ENCODE measurements at regions not wholly inside any gene's neighbourhood (a gene's known extent, or its start where the extent isn't known, plus 50 kb on each side); places are given as distances from the start of the nearest gene placed in this dataset.

GRCh38 chr7:126223729-126224128, 1029.0 kb downstream of the GRM8 start:
- Mint-ChIP-seq H3K9me3 (peaks cover 15% of the 10 kb centered on the region), H3K36me3 (ENCODE audit: low read depth) (peaks cover 3% of the 10 kb centered on the region; the same call in 1 of the 3 replicates), H3K4me3 (no peak overlapping the region), H3K4me1 (no peaks in the 10 kb centered on the region), H3K27ac (no peak overlapping the region), H3K27me3 (ENCODE audit: insufficient read depth, low read depth, poor library complexity) (peaks cover 2% of the 10 kb centered on the region)
- Histone ChIP-seq H3K4me1 (ENCODE audit: insufficient read depth) (peaks cover 7% of the 10 kb centered on the region; the same call in 1 of the 2 replicates), H2AFZ (no peak overlapping the region), H3K27me3 (ENCODE audit: insufficient read depth) (no peaks in the 10 kb centered on the region), H3K9me2 (ENCODE audit: insufficient read depth) (0 out of 2 replicates have a peak, but pooled peaks cover 2% of the 10 kb centered on the region), H3K27ac (ENCODE audit: low read depth) (no peak overlapping the region), H3K36me3 (ENCODE audit: insufficient read depth) (0 out of 2 replicates have a peak, but pooled peaks cover 4% of the 10 kb centered on the region), H3K4me3 (no peak overlapping the region), H3F3A (replicated peaks; ENCODE audit: low read depth) (no peaks in the 10 kb centered on the region), H4K20me1 (replicated peaks; ENCODE audit: insufficient read depth) (no peaks in the 10 kb centered on the region), H3K4me2 (no peak overlapping the region), H3K79me2 (replicated peaks; ENCODE audit: insufficient read depth) (no peaks in the 10 kb centered on the region)
- ATAC-seq (no peak), DNase-seq (ENCODE audit: low spot score) (no peak)
- TF ChIP-seq EZH2 (IDR thresholded peaks at IDR 0.05; ENCODE audit: low read depth, unreplicated experiment): no peak
- TF ChIP-seq, protein P1, sequence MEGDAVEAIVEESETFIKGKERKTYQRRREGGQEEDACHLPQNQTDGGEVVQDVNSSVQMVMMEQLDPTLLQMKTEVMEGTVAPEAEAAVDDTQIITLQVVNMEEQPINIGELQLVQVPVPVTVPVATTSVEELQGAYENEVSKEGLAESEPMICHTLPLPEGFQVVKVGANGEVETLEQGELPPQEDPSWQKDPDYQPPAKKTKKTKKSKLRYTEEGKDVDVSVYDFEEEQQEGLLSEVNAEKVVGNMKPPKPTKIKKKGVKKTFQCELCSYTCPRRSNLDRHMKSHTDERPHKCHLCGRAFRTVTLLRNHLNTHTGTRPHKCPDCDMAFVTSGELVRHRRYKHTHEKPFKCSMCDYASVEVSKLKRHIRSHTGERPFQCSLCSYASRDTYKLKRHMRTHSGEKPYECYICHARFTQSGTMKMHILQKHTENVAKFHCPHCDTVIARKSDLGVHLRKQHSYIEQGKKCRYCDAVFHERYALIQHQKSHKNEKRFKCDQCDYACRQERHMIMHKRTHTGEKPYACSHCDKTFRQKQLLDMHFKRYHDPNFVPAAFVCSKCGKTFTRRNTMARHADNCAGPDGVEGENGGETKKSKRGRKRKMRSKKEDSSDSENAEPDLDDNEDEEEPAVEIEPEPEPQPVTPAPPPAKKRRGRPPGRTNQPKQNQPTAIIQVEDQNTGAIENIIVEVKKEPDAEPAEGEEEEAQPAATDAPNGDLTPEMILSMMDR (conservative IDR thresholded peaks at IDR 0.05; ENCODE audit: low read depth in 2 of 2): no peak
- no peak for TF ChIP-seq ZNF462 (CRISPR knock-in tag; IDR thresholded peaks at IDR 0.05)
- TF ChIP-seq, protein P2, sequence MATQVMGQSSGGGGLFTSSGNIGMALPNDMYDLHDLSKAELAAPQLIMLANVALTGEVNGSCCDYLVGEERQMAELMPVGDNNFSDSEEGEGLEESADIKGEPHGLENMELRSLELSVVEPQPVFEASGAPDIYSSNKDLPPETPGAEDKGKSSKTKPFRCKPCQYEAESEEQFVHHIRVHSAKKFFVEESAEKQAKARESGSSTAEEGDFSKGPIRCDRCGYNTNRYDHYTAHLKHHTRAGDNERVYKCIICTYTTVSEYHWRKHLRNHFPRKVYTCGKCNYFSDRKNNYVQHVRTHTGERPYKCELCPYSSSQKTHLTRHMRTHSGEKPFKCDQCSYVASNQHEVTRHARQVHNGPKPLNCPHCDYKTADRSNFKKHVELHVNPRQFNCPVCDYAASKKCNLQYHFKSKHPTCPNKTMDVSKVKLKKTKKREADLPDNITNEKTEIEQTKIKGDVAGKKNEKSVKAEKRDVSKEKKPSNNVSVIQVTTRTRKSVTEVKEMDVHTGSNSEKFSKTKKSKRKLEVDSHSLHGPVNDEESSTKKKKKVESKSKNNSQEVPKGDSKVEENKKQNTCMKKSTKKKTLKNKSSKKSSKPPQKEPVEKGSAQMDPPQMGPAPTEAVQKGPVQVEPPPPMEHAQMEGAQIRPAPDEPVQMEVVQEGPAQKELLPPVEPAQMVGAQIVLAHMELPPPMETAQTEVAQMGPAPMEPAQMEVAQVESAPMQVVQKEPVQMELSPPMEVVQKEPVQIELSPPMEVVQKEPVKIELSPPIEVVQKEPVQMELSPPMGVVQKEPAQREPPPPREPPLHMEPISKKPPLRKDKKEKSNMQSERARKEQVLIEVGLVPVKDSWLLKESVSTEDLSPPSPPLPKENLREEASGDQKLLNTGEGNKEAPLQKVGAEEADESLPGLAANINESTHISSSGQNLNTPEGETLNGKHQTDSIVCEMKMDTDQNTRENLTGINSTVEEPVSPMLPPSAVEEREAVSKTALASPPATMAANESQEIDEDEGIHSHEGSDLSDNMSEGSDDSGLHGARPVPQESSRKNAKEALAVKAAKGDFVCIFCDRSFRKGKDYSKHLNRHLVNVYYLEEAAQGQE (IDR thresholded peaks at IDR 0.05; ENCODE audit: unreplicated experiment): no peak
- TF ChIP-seq STAT1 (IDR thresholded peaks at IDR 0.05; ENCODE audit: unreplicated experiment): no peak
- no peak for TF ChIP-seq ETS1 (IDR thresholded peaks at IDR 0.05)
- TF ChIP-seq ZNF114 (CRISPR knock-in tag; IDR thresholded peaks at IDR 0.05): no peak
- TF ChIP-seq NANOG (IDR thresholded peaks at IDR 0.05; ENCODE audit: borderline replicate concordance): no peak
- no peak for TF ChIP-seq CREB1 (CRISPR knock-in tag; IDR thresholded peaks at IDR 0.05; ENCODE audit: low read depth)
- no peak for TF ChIP-seq JUNB (IDR thresholded peaks at IDR 0.05; ENCODE audit: unreplicated experiment)

Measured in GM23338 (cell line).